ENCODE measurements at regions not wholly inside any gene's neighbourhood (a gene's known extent, or its start where the extent isn't known, plus 50 kb on each side); places are given as distances from the start of the nearest gene placed in this dataset.
"Not testable (repeated sequence)": the region's sequence is repeated elsewhere in the genome, so short reads cannot be mapped to it uniquely, and the experiment has no call there.

DNA sequence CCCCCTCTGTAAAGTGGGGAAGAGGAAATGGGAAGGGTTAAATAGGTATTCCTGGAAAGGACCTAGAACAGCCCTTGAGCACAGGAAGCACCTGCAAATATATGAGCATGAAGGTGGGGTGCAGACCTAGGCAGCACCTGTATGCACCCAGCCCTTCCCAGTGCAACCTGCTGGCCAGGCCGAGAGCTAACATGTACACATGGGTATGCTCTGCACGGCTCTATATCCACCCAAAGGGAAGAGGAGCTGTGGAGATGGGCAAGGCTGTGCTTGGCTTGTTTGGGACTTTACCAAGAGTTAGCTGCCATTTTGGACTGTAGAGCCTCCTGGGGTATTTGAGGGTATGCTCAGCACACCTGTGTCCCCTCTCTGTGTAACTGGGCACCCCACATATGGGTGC, 171.2 kb downstream of the KLF13 start:
- Mint-ChIP-seq H3K4me1 (no peaks in the 10 kb centered on the region), H3K27me3 (no peaks in the 10 kb centered on the region), H3K4me3 (no peak overlapping the region), H3K36me3 (no peaks in the 10 kb centered on the region), H3K27ac (no peak overlapping the region), H3K9me3 (peaks cover 0 to 8% (median 0%) of the 10 kb centered on the region in 9 donors)
- ATAC-seq = no peak
- peak in 1 of 10 donors; percentile 11 for DNase-seq
- POLR2A ChIA-PET = no interaction called here

DNA sequence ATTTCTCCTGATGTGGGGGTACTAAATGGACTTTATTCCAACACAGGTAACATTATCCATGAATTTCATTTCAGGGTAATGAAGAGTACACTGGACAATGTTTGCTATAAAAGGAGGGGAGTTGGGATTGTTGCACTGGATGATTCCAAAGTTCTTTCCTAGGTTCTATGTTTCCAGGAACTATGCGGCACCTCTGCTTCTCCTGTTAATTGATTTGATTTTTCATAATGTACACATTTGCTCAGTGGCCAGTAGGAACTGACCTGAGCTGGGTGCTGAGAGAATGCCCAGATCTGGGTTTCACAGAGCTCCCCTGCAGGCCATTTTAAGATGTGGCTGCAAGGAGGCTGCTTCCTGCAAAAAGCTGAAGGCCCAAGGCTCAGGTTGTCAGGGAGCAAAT, 171.7 kb downstream of the KLF13 start:
- no peaks in the 10 kb centered on the region for H3K27me3 Mint-ChIP-seq
- DNase-seq = no peak
- POLR2A ChIA-PET = no interaction called here
- no peaks in the 10 kb centered on the region for H3K4me1 Mint-ChIP-seq
- H3K9me3 Mint-ChIP-seq = peaks cover 0 to 5% (median 0%) of the 10 kb centered on the region in 9 donors
- no peak for ATAC-seq
- H3K27ac Mint-ChIP-seq = no peak overlapping the region
- H3K4me3 Mint-ChIP-seq = no peak overlapping the region
- no peaks in the 10 kb centered on the region for H3K36me3 Mint-ChIP-seq

DNA sequence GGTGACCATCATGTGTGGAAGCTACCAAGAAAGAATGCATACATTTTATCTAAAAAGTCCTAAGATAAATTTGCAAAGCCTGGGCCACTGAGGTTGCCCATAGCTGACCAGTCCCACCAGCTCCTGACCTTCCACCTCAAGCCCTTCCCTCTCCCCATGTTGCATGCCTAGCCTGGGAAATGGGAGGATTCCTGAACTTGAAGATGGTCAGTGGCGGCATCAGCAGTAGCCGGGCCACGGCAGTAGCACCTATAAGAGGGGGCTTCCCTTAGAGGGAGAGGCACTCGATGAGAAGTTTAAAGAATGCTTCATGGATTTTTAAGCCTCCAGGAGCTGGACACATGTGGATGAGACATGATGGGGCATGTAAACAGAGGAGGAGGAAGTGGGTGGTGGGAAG, 172.1 kb downstream of the KLF13 start:
- no peaks in the 10 kb centered on the region for H3K4me1 Mint-ChIP-seq
- H3K4me3 Mint-ChIP-seq = no peak overlapping the region
- H3K36me3 Mint-ChIP-seq = no peaks in the 10 kb centered on the region
- H3K27ac Mint-ChIP-seq = no peak overlapping the region
- POLR2A ChIA-PET = no interaction called here
- DNase-seq (no peak), ATAC-seq (no peak)
- H3K27me3 Mint-ChIP-seq = no peaks in the 10 kb centered on the region
- peaks cover 0 to 2% (median 0%) of the 10 kb centered on the region in 9 donors for H3K9me3 Mint-ChIP-seq

- no peak for ATAC-seq
- H3K27ac Mint-ChIP-seq = no peak overlapping the region
- no peaks in the 10 kb centered on the region for H3K27me3 Mint-ChIP-seq
- H3K4me1 Mint-ChIP-seq = no peaks in the 10 kb centered on the region
- DNase-seq = peak in 1 of 10 donors; percentile 10
- POLR2A ChIA-PET = no interaction called here
- no peaks in the 10 kb centered on the region for H3K36me3 Mint-ChIP-seq
- H3K4me3 Mint-ChIP-seq = no peak overlapping the region
- no peaks in the 10 kb centered on the region for H3K9me3 Mint-ChIP-seq
Observed at GRCh38 chr15:31499236-31499952, 172.8 kb downstream of the KLF13 start.

GRCh38 chr15:31499953-31500765, 173.5 kb downstream of the KLF13 start:
- Mint-ChIP-seq H3K9me3 (no peaks in the 10 kb centered on the region), H3K27ac (no peak overlapping the region), H3K36me3 (no peaks in the 10 kb centered on the region), H3K4me3 (no peak overlapping the region), H3K4me1 (no peaks in the 10 kb centered on the region), H3K27me3 (no peaks in the 10 kb centered on the region)
- ATAC-seq (no peak), DNase-seq (peak in 1 of 10 donors; percentile 8)
- POLR2A ChIA-PET = no interaction called here

GRCh38 chr15:31500766-31501449, 174.3 kb downstream of the KLF13 start:
- ATAC-seq (no peak), DNase-seq (peak in 1 of 10 donors; percentile 1)
- Mint-ChIP-seq H3K27ac (no peak overlapping the region), H3K27me3 (no peaks in the 10 kb centered on the region), H3K36me3 (no peaks in the 10 kb centered on the region), H3K4me1 (no peaks in the 10 kb centered on the region), H3K9me3 (no peaks in the 10 kb centered on the region), H3K4me3 (no peak overlapping the region)
- POLR2A ChIA-PET = no interaction called here

DNA sequence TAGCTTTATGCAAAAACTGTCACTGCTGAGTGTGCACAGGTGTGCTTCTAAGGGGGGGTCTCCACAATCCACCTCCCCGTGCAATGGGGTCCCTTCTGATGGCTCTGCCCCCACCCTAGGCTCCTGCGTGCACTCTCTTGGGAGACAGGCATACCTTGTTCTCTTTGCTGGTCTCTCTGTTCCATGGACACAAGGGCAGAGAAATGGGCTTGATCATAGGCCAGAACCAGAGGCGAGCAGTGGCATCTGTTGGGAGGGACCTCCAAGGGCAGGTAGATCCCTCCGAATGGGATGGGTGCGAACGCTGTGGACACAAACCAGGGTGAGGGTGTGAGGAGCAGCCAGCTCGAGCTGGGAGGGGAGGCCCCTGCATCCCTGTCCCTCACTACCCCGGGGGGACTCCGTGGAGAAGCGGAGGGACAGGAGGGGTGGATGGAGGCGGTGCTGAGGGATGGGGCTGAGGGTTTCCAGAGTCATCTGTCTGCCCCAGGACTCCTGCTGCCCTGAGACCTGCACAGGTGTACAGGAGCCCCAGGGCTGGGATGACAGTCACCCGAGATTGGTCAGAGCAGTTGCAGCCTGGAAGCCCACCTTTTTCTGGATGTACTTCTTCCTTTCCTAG, 175.0 kb downstream of the KLF13 start:
- no peak overlapping the region for H3K27ac Mint-ChIP-seq
- no peak for ATAC-seq
- POLR2A ChIA-PET = no interaction called here

DNA sequence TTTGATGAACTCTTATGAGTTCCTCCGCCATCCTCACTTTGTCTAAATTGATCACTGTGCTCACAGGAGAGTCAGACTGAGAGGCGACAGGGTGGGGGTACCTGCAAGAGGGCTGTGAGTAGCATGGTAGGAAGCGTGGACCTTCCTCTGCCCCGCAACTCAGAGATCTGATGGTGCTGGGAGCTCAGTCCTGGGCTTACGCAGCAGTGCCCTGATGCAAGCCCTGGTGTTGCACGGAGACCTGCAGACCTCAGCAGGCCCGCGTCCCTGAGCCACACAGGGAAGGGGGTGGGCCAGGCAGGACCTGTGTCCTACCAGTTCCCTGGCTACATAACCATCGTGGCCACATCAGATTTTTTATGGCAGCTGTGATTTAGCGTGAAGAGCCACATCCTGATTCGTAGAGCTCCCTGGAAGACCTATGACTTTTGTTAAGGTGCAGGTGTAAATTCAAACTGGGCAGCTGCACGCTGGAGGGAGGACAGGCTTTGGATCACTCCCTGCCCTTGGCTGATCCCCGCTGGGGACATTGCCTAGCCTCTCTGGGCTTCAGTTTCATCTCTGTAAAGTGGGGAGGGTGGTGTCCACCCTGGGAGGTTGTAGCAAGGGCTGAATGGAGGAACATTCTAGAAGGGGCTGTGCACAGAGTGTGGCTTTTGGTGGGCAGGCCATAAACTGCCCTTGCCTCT, 176.1 kb downstream of the KLF13 start:
- POLR2A ChIA-PET = no interaction called here
- H3K9me3 Mint-ChIP-seq = peaks cover 0 to under 1% (median 0%) of the 10 kb centered on the region in 9 donors
- no peak overlapping the region for H3K4me3 Mint-ChIP-seq
- no peaks in the 10 kb centered on the region for H3K27me3 Mint-ChIP-seq
- peak in 1 of 10 donors; percentile 7 for DNase-seq
- no peak for ATAC-seq
- H3K4me1 Mint-ChIP-seq = no peaks in the 10 kb centered on the region
- H3K27ac Mint-ChIP-seq = peak overlapping the region in 1 of 10 donors; percentile 20
- no peaks in the 10 kb centered on the region for H3K36me3 Mint-ChIP-seq

More for the DNA sequence above, 175.0 kb downstream of the KLF13 start:
- Mint-ChIP-seq H3K9me3 (no peaks in the 10 kb centered on the region), H3K36me3 (no peaks in the 10 kb centered on the region), H3K4me1 (no peaks in the 10 kb centered on the region), H3K27me3 (no peaks in the 10 kb centered on the region), H3K4me3 (no peak overlapping the region)
- peak in 1 of 10 donors; percentile 13 for DNase-seq

DNA sequence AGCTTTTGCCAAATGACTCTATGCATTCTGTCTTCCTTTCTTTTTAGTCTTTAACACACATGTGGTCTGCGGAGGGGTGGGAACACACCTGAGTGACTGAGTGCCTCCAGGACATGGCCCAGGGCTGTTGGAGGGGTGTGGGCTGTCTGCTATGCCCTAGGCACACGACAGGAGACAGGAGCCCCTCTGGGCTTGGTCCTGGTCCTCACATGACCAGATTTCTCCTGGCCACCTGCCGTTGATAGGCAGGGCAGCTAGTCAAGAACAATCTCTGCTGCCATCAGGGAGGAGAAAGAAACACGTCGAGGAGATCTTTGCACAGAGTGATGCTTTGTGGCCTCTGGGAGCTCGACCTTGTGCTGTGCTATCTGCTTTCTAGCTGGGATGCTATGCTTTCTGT, 176.6 kb downstream of the KLF13 start:
- POLR2A ChIA-PET = no interaction called here
- H3K27ac Mint-ChIP-seq = peak overlapping the region in 1 of 10 donors; percentile 20
- H3K36me3 Mint-ChIP-seq = no peaks in the 10 kb centered on the region
- DNase-seq (peak in 1 of 10 donors; percentile 0), ATAC-seq (no peak)
- H3K27me3 Mint-ChIP-seq = no peaks in the 10 kb centered on the region
- H3K4me1 Mint-ChIP-seq = no peaks in the 10 kb centered on the region
- peaks cover 0 to 5% (median 0%) of the 10 kb centered on the region in 9 donors for H3K9me3 Mint-ChIP-seq
- no peak overlapping the region for H3K4me3 Mint-ChIP-seq

GRCh38 chr15:31503758-31504461, 177.3 kb downstream of the KLF13 start:
- H3K4me3 Mint-ChIP-seq = no peak overlapping the region
- no peak overlapping the region for H3K27ac Mint-ChIP-seq
- no peaks in the 10 kb centered on the region for H3K4me1 Mint-ChIP-seq
- H3K36me3 Mint-ChIP-seq = no peaks in the 10 kb centered on the region
- DNase-seq = peak in 1 of 10 donors; percentile 10
- H3K27me3 Mint-ChIP-seq = no peaks in the 10 kb centered on the region
- POLR2A ChIA-PET = no interaction called here
- ATAC-seq = no peak
- H3K9me3 Mint-ChIP-seq = peaks cover 0 to 5% (median 0%) of the 10 kb centered on the region in 9 donors

- peak in 1 of 10 donors; percentile 9 for DNase-seq
- no peaks in the 10 kb centered on the region for H3K4me1 Mint-ChIP-seq
- H3K9me3 Mint-ChIP-seq = peaks cover 0 to 5% (median 0%) of the 10 kb centered on the region in 9 donors
- no peaks in the 10 kb centered on the region for H3K36me3 Mint-ChIP-seq
- ATAC-seq = no peak
- H3K4me3 Mint-ChIP-seq = no peak overlapping the region
- POLR2A ChIA-PET = no interaction called here
- H3K27me3 Mint-ChIP-seq = no peaks in the 10 kb centered on the region
- H3K27ac Mint-ChIP-seq = no peak overlapping the region
Observed at GRCh38 chr15:31504462-31504839, 177.8 kb downstream of the KLF13 start.

GRCh38 chr15:31507573-31507972, 180.9 kb downstream of the KLF13 start:
- H3K9me3 Mint-ChIP-seq, DNase-seq, POLR2A ChIA-PET, H3K36me3 Mint-ChIP-seq, H3K4me1 Mint-ChIP-seq, ATAC-seq, H3K4me3 Mint-ChIP-seq, H3K27me3 Mint-ChIP-seq: not testable (repeated sequence)
- H3K27ac Mint-ChIP-seq = peak overlapping the region in 1 of 10 donors; percentile 4

Measured in naive thymus-derived CD8-positive, alpha-beta T cell (primary cell).